ENCODE measurements at regions not wholly inside any gene's neighbourhood (a gene's known extent, or its start where the extent isn't known, plus 50 kb on each side); places are given as distances from the start of the nearest gene placed in this dataset.
A peak's percentile ranks its signal among the peaks of the same experiment; 100 is the strongest.

DNA sequence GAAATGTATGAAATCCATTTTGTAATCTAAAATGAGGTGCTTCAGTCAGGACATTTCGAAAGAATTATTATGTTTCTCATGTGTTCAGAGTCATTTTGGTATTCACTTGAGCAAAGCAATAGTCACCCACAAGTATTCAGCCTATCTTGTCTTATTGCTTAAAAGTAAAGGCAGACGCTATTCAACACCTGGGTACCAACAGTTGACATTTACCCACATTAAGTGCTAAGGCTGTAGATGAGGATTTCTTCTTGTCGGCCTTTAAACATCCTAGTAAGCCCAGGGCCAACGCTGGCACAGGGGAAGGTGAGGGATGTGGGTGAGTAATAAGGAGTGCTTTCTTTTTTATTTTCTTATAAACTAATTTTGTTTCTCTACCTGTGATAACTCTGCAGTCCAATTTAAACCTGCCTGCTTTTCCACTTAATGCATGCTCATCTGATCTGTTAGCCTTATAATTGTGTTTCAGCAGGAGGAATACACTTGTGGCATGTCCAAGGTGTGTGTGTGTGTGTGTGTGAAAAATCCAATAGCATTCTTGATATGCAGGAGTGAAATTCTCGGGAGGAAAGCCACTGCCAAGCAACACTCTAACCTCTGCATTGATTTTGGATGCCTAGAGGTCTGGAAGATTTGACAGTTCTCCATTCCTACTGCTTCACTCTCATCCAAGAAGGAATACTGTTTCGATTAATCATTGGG is 252.0 kb downstream of the SOX4 start:
- CTCF ChIA-PET: no interaction called here
- DNase-seq: no peak
- Mint-ChIP-seq H3K9me3 (no peaks in the 10 kb centered on the region), H3K4me1 (peaks cover 14% of the 10 kb centered on the region), H3K27ac (no peak overlapping the region), H3K4me3 (no peak overlapping the region), H3K27me3 (peaks cover 6% of the 10 kb centered on the region), H3K36me3 (no peaks in the 10 kb centered on the region)

DNA sequence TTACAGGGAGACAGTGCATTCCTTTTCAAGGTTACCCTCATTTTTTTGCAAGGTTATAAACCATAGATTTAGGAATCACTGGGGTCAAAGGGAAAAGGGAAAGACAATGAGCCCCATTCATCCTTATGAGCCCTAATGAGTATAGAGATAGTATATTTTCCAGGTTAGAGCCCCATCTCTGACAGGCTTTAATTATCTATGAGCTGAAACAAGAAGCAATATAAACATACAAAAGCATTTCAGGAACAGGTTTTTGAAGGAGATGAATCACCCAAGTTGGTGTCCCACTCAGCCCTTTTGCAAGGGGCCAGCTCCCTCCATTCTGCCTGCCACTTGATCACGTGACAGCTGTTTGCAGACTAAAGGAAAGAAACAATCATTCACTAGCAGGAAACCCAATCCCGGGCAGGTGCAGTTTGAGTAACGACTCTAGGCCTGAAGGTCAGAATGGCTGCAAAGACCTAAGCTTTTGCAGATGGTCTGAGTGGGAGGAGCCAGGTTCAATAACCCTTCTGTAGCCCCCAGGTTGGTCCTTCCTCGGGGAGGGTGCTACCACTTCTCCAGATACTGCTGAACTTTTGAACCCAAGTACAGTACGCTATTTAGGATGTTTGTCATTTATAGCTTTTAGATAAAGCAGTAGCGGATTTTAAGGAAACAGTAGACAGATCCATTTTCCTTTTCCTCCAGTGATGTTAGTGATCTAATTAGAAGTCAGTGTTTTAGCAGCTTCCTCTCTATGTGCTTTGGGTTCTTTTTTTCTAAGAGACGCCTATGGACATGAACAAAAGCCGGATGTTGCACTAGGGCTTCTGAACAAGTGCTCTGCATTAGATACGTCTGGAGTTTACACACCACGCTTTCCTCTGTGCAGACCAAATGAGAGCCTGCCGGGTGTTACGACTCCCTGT is 253.2 kb downstream of the SOX4 start:
- peak; percentile 25 for DNase-seq
- Mint-ChIP-seq H3K27ac (no peak overlapping the region), H3K9me3 (no peaks in the 10 kb centered on the region), H3K36me3 (no peaks in the 10 kb centered on the region), H3K4me1 (peaks cover 14% of the 10 kb centered on the region), H3K4me3 (no peak overlapping the region), H3K27me3 (peaks cover 6% of the 10 kb centered on the region)
- CTCF ChIA-PET: interaction anchor here (0.8 kb wide), 1 partner anchor 179 kb away, joined by 3 read pairs; no protein-coding TSS in a partner anchor

DNA sequence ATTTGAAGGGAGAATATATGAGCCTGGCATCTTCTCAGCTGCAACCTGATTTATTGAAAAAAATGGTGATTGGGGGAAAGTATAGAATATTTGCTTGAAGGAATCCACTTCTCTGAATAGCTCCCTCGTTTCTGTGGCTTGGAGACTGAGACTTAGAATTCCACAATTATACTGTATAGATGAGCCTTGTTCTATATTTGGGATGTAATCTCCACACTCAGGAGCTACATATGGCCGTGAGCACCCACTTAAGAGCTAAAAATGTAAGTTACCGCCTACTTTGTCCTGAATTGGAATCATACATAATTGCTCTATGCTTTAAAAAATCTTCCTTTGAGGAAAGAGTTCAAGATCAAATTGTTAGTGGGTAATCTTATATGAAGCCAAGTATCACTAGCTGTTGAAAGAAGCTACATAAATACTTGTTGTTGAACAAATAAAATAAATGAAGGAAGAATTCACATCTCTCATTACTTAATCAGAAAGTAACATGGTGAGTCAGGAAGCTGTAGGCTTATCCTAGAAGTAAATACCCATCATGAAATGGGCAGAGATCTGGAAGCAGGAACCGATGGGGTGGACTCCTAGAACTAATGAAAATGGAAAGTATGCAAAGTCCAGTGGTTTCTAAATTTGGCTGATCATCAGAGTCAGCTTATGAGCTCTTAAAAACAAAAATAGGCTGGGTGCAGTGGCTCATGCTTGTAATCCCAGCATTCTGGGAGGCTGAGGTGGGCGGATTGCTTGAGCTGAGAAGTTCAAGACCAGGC is 254.3 kb downstream of the SOX4 start:
- Mint-ChIP-seq H3K27me3 (peaks cover 6% of the 10 kb centered on the region), H3K4me3 (no peak overlapping the region), H3K27ac (no peak overlapping the region), H3K9me3 (no peaks in the 10 kb centered on the region), H3K36me3 (no peaks in the 10 kb centered on the region), H3K4me1 (peaks cover 14% of the 10 kb centered on the region)
- CTCF ChIA-PET: no interaction called here
- DNase-seq: no peak

DNA sequence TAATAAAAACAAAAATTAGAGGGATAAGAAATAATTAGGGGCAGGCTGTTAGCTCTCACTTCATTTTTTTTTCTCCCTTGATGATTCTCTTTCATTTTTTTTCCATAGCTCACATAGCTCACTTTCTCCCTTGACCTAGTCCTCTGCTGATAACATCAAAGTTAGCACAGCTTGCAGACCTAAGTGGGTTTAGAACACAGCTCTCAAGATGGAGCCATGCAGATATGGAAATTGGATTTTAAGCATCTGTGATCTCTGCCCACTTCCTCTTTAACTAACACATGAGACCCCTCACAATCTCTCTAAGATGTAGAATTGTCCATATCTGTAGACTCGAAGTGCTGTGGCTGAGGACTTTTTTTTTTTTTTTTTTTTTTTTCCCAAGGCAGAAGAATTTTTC is 257.1 kb downstream of the SOX4 start:
- H3K9me3 Mint-ChIP-seq: no peaks in the 10 kb centered on the region
- no peaks in the 10 kb centered on the region for H3K27me3 Mint-ChIP-seq
- H3K4me1 Mint-ChIP-seq: peaks cover 14% of the 10 kb centered on the region
- CTCF ChIA-PET: no interaction called here
- no peak overlapping the region for H3K4me3 Mint-ChIP-seq
- no peak for DNase-seq
- no peaks in the 10 kb centered on the region for H3K36me3 Mint-ChIP-seq
- peak overlapping the region; percentile 56 for H3K27ac Mint-ChIP-seq

DNA sequence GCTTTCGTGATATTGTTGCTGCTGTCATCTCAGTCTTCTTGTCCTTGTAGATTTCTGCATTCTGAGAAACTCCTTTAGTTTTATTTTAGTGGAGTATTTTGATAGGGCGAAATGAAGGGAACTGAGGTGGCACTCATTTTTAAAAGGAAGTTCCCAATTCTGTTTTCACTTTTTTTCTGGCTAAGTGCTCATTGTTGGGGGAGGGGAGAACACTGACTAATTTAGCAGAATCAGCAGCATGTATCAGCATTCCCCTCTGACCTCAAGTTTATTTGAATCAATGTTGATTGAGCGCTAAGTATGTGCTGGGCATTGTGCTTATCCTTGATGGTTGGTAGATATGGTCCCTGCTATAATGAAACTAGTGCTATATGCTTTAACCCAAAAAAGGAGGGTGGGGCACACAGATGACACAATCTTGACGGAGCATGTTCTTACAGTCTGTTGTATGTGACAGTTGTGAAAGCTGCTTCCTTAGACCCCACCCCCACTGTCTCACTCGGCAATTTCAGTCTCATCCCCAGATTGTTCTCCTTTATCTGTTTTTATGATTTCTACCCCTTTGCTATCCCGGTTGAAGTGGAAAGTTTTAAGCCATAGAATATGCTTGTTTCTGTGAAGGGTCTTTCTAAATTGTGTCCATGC is 262.4 kb downstream of the SOX4 start:
- Mint-ChIP-seq H3K9me3 (no peaks in the 10 kb centered on the region), H3K27me3 (no peaks in the 10 kb centered on the region), H3K4me3 (no peak overlapping the region), H3K4me1 (peaks cover 6% of the 10 kb centered on the region), H3K36me3 (no peaks in the 10 kb centered on the region), H3K27ac (no peak overlapping the region)
- DNase-seq: no peak
- CTCF ChIA-PET: no interaction called here

DNA sequence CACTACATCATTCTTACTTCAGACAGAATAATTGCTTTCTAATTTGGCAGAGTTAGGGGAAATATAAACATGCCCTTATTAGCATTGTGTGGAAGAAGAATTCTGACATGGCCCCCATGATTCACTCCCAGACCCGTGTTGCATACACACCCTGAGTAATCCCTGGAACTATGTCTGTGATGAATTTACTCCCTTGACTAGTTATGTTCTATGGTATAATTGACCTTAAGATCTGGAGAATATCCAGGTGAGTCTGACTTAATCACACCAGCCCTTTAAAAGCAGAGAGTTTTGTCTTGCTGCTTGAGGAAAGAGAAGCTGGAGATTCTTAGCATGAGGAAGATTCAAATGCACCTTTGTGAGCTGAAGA is 262.9 kb downstream of the SOX4 start:
- CTCF ChIA-PET: no interaction called here
- Mint-ChIP-seq H3K9me3 (no peaks in the 10 kb centered on the region), H3K4me3 (no peak overlapping the region), H3K36me3 (no peaks in the 10 kb centered on the region), H3K27ac (no peak overlapping the region), H3K27me3 (no peaks in the 10 kb centered on the region), H3K4me1 (peaks cover 6% of the 10 kb centered on the region)
- DNase-seq: no peak

DNA sequence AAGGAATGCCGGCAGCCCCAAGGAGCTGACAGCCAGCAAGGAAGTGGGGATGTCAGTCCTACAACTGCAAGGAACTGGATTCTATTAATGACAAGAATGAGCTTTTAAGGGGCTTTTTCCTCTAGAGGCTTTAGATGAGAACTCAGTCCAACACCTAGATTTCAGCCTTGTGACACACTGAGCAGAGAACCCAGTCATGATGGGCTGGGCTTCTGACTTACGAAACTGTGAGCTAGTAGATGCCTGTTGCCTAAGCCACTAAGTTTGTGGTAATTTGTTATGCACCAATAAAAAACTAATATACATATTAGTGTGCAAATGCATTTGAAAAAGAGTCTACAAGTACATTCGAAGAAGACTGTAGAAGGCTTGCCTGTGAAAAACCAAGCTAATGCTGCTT is 263.3 kb downstream of the SOX4 start:
- Mint-ChIP-seq H3K4me1 (peaks cover 6% of the 10 kb centered on the region), H3K27me3 (no peaks in the 10 kb centered on the region), H3K27ac (no peak overlapping the region), H3K4me3 (no peak overlapping the region), H3K9me3 (no peaks in the 10 kb centered on the region), H3K36me3 (no peaks in the 10 kb centered on the region)
- no peak for DNase-seq
- CTCF ChIA-PET: no interaction called here

DNA sequence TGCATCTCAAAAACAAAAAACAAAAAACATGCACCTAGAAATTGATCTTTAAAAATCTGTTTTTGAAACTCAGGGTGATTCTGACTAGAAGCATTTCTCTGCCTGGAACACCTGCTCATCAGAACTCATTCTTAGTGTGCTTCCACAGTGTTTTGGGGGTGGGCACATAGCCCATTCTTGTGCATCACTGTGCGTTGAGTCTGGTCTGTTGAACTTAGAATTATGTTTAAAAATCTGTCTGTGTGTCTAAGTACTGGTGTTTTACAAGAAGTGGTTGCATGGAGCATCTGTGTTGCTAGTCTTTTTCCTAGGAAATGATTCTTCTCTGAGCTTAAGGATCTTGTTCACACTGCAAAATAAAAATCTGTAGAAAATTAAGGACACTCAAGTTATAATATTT is 264.5 kb downstream of the SOX4 start:
- Mint-ChIP-seq H3K4me3 (no peak overlapping the region), H3K27ac (no peak overlapping the region), H3K27me3 (no peaks in the 10 kb centered on the region), H3K4me1 (peaks cover 6% of the 10 kb centered on the region), H3K36me3 (no peaks in the 10 kb centered on the region), H3K9me3 (no peaks in the 10 kb centered on the region)
- DNase-seq: no peak
- CTCF ChIA-PET: no interaction called here

DNA sequence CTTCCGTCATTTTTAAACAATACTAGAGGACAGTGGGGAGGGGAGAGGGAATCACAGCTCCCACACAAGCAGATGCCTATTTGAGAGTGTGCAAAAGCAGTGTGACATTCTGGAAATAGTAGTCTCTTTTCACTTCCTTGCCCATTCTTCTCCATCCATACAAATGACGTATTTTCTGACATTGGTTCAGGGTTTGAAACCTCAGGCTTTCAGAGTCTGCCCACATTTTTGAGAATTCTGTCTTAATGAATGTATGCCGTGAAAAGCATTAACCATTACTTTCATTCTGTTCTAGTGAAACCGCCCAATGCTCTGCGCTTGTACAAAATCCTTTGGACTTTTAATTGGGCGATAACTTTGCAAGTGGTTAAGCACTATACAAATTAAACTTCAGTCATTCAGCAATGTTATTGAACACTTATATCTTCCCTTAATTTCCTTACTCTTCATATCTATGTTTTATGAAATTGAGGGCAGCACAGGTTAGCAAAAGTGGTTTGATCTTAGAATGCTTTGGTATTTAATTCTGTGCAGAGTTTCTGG is 265.7 kb downstream of the SOX4 start:
- Mint-ChIP-seq H3K27me3 (no peaks in the 10 kb centered on the region), H3K36me3 (no peaks in the 10 kb centered on the region), H3K27ac (no peak overlapping the region), H3K4me3 (no peak overlapping the region), H3K4me1 (peaks cover 6% of the 10 kb centered on the region), H3K9me3 (no peaks in the 10 kb centered on the region)
- no peak for DNase-seq
- CTCF ChIA-PET: no interaction called here

DNA sequence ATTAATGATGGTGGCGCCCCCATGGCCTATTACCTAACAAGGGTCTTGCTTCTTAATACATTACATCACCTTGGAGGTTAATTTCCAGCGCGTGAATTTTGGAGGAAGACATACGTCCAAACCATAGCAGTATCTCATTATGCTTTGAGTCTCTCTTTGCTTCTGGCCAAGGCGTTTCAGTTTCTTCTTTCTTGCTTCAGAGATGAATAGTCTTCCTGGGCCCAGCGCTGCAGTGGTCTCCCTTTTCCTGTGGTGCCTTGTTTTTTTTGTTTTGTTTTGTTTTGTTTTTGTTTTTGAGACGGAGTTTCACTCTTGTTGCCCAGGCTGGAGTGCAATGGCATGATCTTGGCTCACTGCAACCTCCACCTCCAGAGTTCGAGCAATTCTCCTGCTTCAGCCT is 268.4 kb downstream of the SOX4 start:
- no peak overlapping the region for H3K4me3 Mint-ChIP-seq
- no peaks in the 10 kb centered on the region for H3K27me3 Mint-ChIP-seq
- H3K9me3 Mint-ChIP-seq: no peaks in the 10 kb centered on the region

DNA sequence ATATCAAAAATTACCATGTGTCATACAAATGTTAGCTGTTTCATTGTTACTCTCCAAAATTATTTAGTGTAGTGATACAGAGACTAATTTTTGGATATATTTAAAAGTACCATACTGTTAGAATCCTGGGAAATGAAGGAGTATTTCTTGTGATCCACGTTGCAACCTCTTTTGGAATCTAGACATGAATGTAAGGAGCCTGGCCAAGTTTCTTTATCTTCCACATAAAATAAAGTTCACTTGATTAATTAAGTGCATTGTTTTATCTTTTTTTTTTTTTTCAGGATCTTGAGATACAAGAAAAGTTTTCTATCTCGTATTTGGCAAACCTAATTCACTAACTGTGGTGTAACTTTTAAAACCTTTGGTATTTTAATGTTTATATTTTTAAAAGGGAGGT is 270.7 kb downstream of the SOX4 start:
- H3K36me3 Mint-ChIP-seq: no peaks in the 10 kb centered on the region
- no peak overlapping the region for H3K4me3 Mint-ChIP-seq
- no peaks in the 10 kb centered on the region for H3K4me1 Mint-ChIP-seq
- H3K27me3 Mint-ChIP-seq: no peaks in the 10 kb centered on the region
- CTCF ChIA-PET: no interaction called here
- no peak for DNase-seq
- H3K9me3 Mint-ChIP-seq: no peaks in the 10 kb centered on the region
- no peak overlapping the region for H3K27ac Mint-ChIP-seq

More for the DNA sequence above, 268.4 kb downstream of the SOX4 start:
- no peak overlapping the region for H3K27ac Mint-ChIP-seq
- H3K36me3 Mint-ChIP-seq: no peaks in the 10 kb centered on the region
- no peak for DNase-seq
- no peaks in the 10 kb centered on the region for H3K4me1 Mint-ChIP-seq
- CTCF ChIA-PET: no interaction called here

DNA sequence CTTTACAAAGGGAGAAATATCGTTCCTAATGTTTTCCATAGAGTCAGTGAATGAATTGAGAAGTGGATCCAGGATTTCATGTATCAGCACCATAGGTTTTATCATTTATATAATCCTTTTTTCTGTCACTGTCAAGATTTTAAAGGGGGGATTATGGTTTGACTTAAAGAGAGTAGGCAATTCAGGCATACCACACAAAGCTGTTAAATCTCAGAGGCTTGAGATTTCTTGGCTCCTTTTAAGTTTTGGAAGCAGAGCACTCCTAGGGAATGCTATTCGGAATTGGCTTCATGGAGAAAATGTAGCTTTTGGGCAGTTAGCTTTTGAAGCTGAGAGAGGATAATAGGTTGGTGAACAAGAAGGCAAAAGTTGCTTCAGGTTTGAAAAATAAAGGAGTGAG is 274.7 kb downstream of the SOX4 start:
- Mint-ChIP-seq H3K36me3 (no peaks in the 10 kb centered on the region), H3K27ac (no peak overlapping the region), H3K9me3 (no peaks in the 10 kb centered on the region), H3K27me3 (no peaks in the 10 kb centered on the region), H3K4me1 (peaks cover 7% of the 10 kb centered on the region), H3K4me3 (no peak overlapping the region)
- DNase-seq: no peak
- CTCF ChIA-PET: no interaction called here

DNA sequence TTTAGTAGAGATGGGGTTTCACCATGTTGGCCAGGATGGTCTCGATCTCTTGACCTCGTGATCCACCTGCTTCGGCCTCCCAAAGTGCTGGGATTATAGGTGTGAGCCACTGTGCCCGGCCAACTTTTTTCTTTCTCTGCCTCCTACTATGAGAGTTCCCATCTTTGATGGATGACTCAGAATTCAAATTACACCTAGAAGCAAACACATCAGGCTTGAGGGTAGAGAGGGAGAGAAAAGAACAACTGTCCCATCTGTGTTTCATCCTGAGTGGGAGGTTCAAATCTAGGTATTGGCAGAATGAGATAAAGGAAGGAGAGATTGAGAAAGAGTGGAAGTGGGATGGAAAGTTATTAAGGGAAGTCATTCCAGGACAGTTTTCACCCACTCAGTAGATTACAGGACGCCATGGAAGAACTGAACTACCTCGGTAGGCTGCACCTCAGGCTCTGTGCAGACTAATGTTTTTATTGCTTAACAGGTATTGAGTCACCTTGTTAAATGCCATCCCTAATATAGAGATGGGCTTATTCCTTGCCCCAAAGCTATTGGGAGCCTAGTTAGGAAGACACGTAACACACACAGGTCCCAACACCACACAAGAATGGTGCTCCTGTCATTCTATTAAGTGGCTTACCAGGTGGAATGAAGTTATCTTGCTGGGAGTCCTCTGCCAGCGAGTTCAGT is 275.7 kb downstream of the SOX4 start:
- H3K27ac Mint-ChIP-seq: no peak overlapping the region
- peaks cover 7% of the 10 kb centered on the region for H3K4me1 Mint-ChIP-seq
- DNase-seq: no peak
- CTCF ChIA-PET: no interaction called here
- no peak overlapping the region for H3K4me3 Mint-ChIP-seq
- no peaks in the 10 kb centered on the region for H3K36me3 Mint-ChIP-seq
- peaks cover 5% of the 10 kb centered on the region for H3K27me3 Mint-ChIP-seq
- peaks cover 4% of the 10 kb centered on the region for H3K9me3 Mint-ChIP-seq

Data from activated naive CD4-positive, alpha-beta T cell treated with anti-CD3 and anti-CD28 coated beads, Interleukin-2, amount 10 ng/mL, durations not matched to agents 7 days and 5 days (primary cell).